ENCODE measurements at regions not wholly inside any gene's neighbourhood (a gene's known extent, or its start where the extent isn't known, plus 50 kb on each side); places are given as distances from the start of the nearest gene placed in this dataset.
"Not testable (repeated sequence)": the region's sequence is repeated elsewhere in the genome, so short reads cannot be mapped to it uniquely, and the experiment has no call there.

DNA sequence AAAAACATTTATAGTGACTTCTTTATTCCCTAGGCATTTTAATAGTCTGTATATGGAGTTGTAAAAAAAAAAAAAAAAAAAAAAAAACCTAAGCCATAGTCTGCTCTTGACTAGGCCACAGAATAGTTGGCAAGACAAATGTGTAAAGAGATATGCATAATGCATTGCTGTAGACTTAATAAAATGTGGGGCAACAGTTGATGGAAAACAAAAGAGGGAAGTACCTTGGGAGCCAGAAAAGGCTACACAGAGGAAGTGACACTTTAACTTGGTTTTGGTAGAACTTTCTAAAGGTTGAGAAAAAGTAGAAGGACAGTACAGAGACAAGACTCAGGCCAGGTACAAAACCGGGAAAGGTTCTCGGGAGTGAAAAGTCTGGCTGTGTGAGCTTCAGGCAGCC lies 802.9 kb upstream of the ADAMTS5 start:
- H3K27me3 ChIP-seq (ENCODE audit: insufficient read depth, low read length): no peaks in the 10 kb centered on the region
- H3K9me3 ChIP-seq (ENCODE audit: insufficient read depth, low read depth, low read length): no peaks in the 10 kb centered on the region; the same call in 1 of the 2 replicates
- no peak overlapping the region for H3K9ac ChIP-seq (ENCODE audit: low read depth, low read length)
- H3K36me3 ChIP-seq (ENCODE audit: insufficient read depth, low read length): no peaks in the 10 kb centered on the region
- WGBS: 98% methylated on average over 2 of the region's 2 CpGs
- H3K4me1 ChIP-seq (ENCODE audit: insufficient read depth, low read length): no peaks in the 10 kb centered on the region
- no peak overlapping the region for H3K4me3 ChIP-seq (ENCODE audit: low read length)
- H3K27ac ChIP-seq (ENCODE audit: low read depth, low read length): no peak overlapping the region

GRCh38 chr21:27768046-27768637 lies 801.3 kb upstream of the ADAMTS5 start:
- not testable (repeated sequence) for H3K27me3 ChIP-seq (ENCODE audit: insufficient read depth, low read length); H3K4me3 ChIP-seq (ENCODE audit: low read length); H3K4me1 ChIP-seq (ENCODE audit: insufficient read depth, low read length); H3K9me3 ChIP-seq (ENCODE audit: insufficient read depth, low read depth, low read length); H3K36me3 ChIP-seq (ENCODE audit: insufficient read depth, low read length); H3K9ac ChIP-seq (ENCODE audit: low read depth, low read length); H3K27ac ChIP-seq (ENCODE audit: low read depth, low read length)
- 97% methylated on average over 2 of the region's 5 CpGs for WGBS

GRCh38 chr21:27764056-27764455 lies 797.2 kb upstream of the ADAMTS5 start:
- H3K27me3 ChIP-seq (ENCODE audit: insufficient read depth, low read length): no peaks in the 10 kb centered on the region
- no CpG with 5 or more reads among the region's 1 CpG for whole genome bisulfite sequencing
- H3K36me3 ChIP-seq (ENCODE audit: insufficient read depth, low read length): no peaks in the 10 kb centered on the region
- peaks cover 6% of the 10 kb centered on the region for H3K9me3 ChIP-seq (ENCODE audit: insufficient read depth, low read depth, low read length)
- peaks cover 19% of the 10 kb centered on the region for H3K4me1 ChIP-seq (ENCODE audit: insufficient read depth, low read length)
- H3K4me3 ChIP-seq (ENCODE audit: low read length): no peak overlapping the region
- H3K27ac ChIP-seq (ENCODE audit: low read depth, low read length): no peak overlapping the region
- H3K9ac ChIP-seq (ENCODE audit: low read depth, low read length): no peak overlapping the region

DNA sequence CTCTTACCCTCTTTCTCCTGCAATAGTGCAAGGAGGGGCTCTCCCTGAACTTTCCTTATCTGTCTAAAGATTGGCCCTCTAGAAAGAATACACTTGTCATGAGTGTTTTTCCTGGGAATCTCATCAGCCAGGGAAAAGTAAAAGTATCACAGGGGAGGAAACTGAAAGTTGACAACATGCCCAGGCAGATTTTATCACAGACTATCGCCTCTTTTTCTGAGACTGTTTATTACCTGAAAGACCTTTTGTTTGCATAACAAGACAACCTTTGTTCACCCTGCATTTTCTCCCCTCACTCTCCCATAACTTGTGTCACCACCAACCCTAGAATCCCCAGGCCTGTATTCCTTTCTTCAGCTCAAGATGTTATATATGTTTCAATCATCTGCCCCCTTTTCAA lies 794.7 kb upstream of the ADAMTS5 start:
- peaks cover 19% of the 10 kb centered on the region for H3K4me1 ChIP-seq (ENCODE audit: insufficient read depth, low read length)
- no peak overlapping the region for H3K27ac ChIP-seq (ENCODE audit: low read depth, low read length)
- peaks cover 6% of the 10 kb centered on the region for H3K9me3 ChIP-seq (ENCODE audit: insufficient read depth, low read depth, low read length)
- no peaks in the 10 kb centered on the region for H3K36me3 ChIP-seq (ENCODE audit: insufficient read depth, low read length)
- no peaks in the 10 kb centered on the region for H3K27me3 ChIP-seq (ENCODE audit: insufficient read depth, low read length)
- H3K4me3 ChIP-seq (ENCODE audit: low read length): no peak overlapping the region
- H3K9ac ChIP-seq (ENCODE audit: low read depth, low read length): peak overlapping the region; percentile 36; the same call in 1 of the 2 replicates
- 48% methylated on average over 1 of the region's 1 CpG for WGBS

- Histone ChIP-seq H3K27ac (ENCODE audit: low read depth, low read length) (no peak overlapping the region), H3K9ac (ENCODE audit: low read depth, low read length) (no peak overlapping the region), H3K4me3 (ENCODE audit: low read length) (no peak overlapping the region), H3K36me3 (ENCODE audit: insufficient read depth, low read length) (no peaks in the 10 kb centered on the region), H3K27me3 (ENCODE audit: insufficient read depth, low read length) (no peaks in the 10 kb centered on the region), H3K9me3 (ENCODE audit: insufficient read depth, low read depth, low read length) (peaks cover 6% of the 10 kb centered on the region), H3K4me1 (ENCODE audit: insufficient read depth, low read length) (peaks cover 19% of the 10 kb centered on the region)
Observed at GRCh38 chr21:27759820-27760219, 792.9 kb upstream of the ADAMTS5 start.

GRCh38 chr21:27759091-27759659 lies 792.3 kb upstream of the ADAMTS5 start:
- H3K4me3 ChIP-seq (ENCODE audit: low read length): no peak overlapping the region
- no peak overlapping the region for H3K27ac ChIP-seq (ENCODE audit: low read depth, low read length)
- H3K9ac ChIP-seq (ENCODE audit: low read depth, low read length): no peak overlapping the region
- peaks cover 6% of the 10 kb centered on the region; the same call in 1 of the 2 replicates for H3K9me3 ChIP-seq (ENCODE audit: insufficient read depth, low read depth, low read length)
- 85% methylated on average over 11 of the region's 11 CpGs for WGBS
- peaks cover 19% of the 10 kb centered on the region for H3K4me1 ChIP-seq (ENCODE audit: insufficient read depth, low read length)
- no peaks in the 10 kb centered on the region for H3K27me3 ChIP-seq (ENCODE audit: insufficient read depth, low read length)
- H3K36me3 ChIP-seq (ENCODE audit: insufficient read depth, low read length): no peaks in the 10 kb centered on the region

GRCh38 chr21:27756191-27756590 lies 789.3 kb upstream of the ADAMTS5 start:
- H3K27me3 ChIP-seq (ENCODE audit: insufficient read depth, low read length): no peaks in the 10 kb centered on the region
- no peaks in the 10 kb centered on the region for H3K4me1 ChIP-seq (ENCODE audit: insufficient read depth, low read length)
- 95% methylated on average over 2 of the region's 2 CpGs for WGBS
- no peak overlapping the region for H3K9ac ChIP-seq (ENCODE audit: low read depth, low read length)
- H3K27ac ChIP-seq (ENCODE audit: low read depth, low read length): no peak overlapping the region
- H3K4me3 ChIP-seq (ENCODE audit: low read length): no peak overlapping the region
- no peaks in the 10 kb centered on the region for H3K36me3 ChIP-seq (ENCODE audit: insufficient read depth, low read length)
- H3K9me3 ChIP-seq (ENCODE audit: insufficient read depth, low read depth, low read length): peaks cover 6% of the 10 kb centered on the region; the same call in 1 of the 2 replicates

DNA sequence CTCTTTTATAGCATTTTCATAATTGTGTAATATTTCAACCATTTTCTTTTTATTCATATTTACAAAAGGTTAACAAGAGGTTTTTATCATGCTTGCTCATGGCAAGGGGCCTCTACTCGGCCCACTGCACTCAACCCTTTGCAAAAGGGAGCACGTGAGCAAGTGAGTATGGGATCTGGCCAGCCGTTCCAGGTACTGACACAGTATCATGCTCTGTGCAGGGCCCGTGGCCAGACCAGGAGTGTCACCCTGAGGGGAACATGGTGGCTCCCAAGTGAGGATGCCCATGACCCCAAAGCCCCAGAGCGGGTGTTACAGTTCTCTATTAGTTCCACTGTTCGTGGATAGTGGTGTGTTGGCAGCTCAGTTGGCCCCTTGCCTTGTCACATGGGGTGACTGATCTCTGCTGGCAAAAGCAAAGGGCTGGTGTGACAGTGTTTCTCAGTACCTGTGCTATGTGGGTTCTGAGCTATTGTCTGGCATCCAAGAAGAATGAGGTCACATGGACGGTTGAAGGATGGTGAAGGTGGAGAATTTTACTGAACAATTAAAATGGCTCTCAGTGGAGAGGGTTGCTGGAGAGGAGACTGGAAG lies 777.2 kb upstream of the ADAMTS5 start:
- H3K27me3 ChIP-seq (ENCODE audit: insufficient read depth, low read length): no peaks in the 10 kb centered on the region
- peaks cover 14% of the 10 kb centered on the region; the same call in 1 of the 2 replicates for H3K9me3 ChIP-seq (ENCODE audit: insufficient read depth, low read depth, low read length)
- no peak overlapping the region for H3K27ac ChIP-seq (ENCODE audit: low read depth, low read length)
- no peak overlapping the region for H3K4me3 ChIP-seq (ENCODE audit: low read length)
- no peaks in the 10 kb centered on the region for H3K4me1 ChIP-seq (ENCODE audit: insufficient read depth, low read length)
- H3K9ac ChIP-seq (ENCODE audit: low read depth, low read length): no peak overlapping the region
- H3K36me3 ChIP-seq (ENCODE audit: insufficient read depth, low read length): no peaks in the 10 kb centered on the region
- 93% methylated on average over 7 of the region's 7 CpGs for WGBS

DNA sequence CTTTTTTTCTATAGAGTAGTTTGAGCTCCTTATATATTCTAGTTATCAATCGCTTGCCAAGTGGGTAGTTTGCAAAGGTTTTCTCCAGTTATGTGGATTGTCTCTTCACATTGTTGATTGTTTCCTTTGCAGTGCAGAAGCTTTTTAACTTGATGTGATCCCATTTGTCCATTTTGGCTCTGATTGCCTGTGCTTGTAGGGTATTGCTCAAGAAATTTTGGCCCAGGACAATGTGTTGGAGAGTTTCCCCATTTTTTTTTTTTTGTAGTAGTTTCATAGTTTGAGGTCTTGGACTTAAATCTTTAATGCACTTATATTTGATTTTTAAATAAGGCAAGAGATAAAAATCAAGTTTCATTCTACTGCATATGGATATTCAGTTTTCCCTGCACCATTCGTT lies 774.8 kb upstream of the ADAMTS5 start:
- H3K36me3 ChIP-seq (ENCODE audit: insufficient read depth, low read length): no peaks in the 10 kb centered on the region
- WGBS: 96% methylated on average over 2 of the region's 2 CpGs
- H3K4me1 ChIP-seq (ENCODE audit: insufficient read depth, low read length): no peaks in the 10 kb centered on the region
- H3K27ac ChIP-seq (ENCODE audit: low read depth, low read length): no peak overlapping the region
- H3K27me3 ChIP-seq (ENCODE audit: insufficient read depth, low read length): no peaks in the 10 kb centered on the region
- no peak overlapping the region for H3K9ac ChIP-seq (ENCODE audit: low read depth, low read length)
- peaks cover 20% of the 10 kb centered on the region; the same call in 1 of the 2 replicates for H3K9me3 ChIP-seq (ENCODE audit: insufficient read depth, low read depth, low read length)
- H3K4me3 ChIP-seq (ENCODE audit: low read length): no peak overlapping the region

DNA sequence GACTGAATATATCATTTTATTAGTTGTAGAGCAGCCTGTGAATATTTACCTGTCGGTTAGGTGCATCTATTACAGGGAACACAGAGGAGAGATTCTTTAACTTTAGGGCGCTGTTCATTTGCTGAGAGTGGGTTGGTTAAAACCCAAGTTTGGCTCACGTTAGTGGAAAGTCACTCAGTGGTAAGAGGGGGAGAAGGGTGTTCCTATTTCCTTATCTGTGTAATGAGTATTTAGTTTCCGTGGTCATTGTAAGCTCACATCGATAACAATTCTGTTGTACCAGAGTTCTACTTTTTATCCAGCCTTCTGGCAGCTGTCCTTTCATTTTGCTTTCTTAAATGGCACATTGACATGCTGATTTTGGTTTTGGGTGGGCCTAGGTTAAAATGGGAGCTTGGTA lies 773.2 kb upstream of the ADAMTS5 start:
- H3K4me3 ChIP-seq (ENCODE audit: low read length): no peak overlapping the region
- WGBS: 94% methylated on average over 5 of the region's 5 CpGs
- H3K27me3 ChIP-seq (ENCODE audit: insufficient read depth, low read length): no peaks in the 10 kb centered on the region
- no peak overlapping the region for H3K27ac ChIP-seq (ENCODE audit: low read depth, low read length)
- no peaks in the 10 kb centered on the region for H3K36me3 ChIP-seq (ENCODE audit: insufficient read depth, low read length)
- H3K4me1 ChIP-seq (ENCODE audit: insufficient read depth, low read length): no peaks in the 10 kb centered on the region
- peaks cover 21% of the 10 kb centered on the region; the same call in 1 of the 2 replicates for H3K9me3 ChIP-seq (ENCODE audit: insufficient read depth, low read depth, low read length)
- no peak overlapping the region for H3K9ac ChIP-seq (ENCODE audit: low read depth, low read length)

DNA sequence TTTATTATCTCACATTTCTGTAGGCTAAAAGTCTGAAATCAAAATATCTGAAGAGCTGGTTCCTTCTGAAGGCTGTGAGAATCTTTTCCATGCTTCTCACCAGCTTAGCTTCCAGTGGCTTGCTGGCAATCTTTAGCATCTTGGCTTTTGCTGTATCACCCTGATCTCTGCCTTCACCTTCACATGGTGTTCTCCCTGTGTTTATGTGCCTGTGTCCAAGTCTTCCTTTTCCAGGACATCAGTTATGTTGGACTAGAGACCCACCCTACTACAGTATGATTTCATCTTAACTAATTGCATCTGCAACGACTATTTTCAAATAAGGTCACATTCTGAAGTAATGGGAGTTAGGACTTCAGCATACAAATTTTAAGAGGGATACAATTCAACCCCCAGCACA lies 772.3 kb upstream of the ADAMTS5 start:
- 100% methylated on average over 1 of the region's 1 CpG for WGBS
- no peaks in the 10 kb centered on the region for H3K27me3 ChIP-seq (ENCODE audit: insufficient read depth, low read length)
- no peaks in the 10 kb centered on the region for H3K36me3 ChIP-seq (ENCODE audit: insufficient read depth, low read length)
- H3K4me3 ChIP-seq (ENCODE audit: low read length): no peak overlapping the region
- H3K9ac ChIP-seq (ENCODE audit: low read depth, low read length): no peak overlapping the region
- H3K9me3 ChIP-seq (ENCODE audit: insufficient read depth, low read depth, low read length): peaks cover 15% of the 10 kb centered on the region; the same call in 1 of the 2 replicates
- no peak overlapping the region for H3K27ac ChIP-seq (ENCODE audit: low read depth, low read length)
- H3K4me1 ChIP-seq (ENCODE audit: insufficient read depth, low read length): no peaks in the 10 kb centered on the region
